PC-9 (cell line): ENCODE measurements at regions not wholly inside any gene's neighbourhood (a gene's known extent, or its start where the extent isn't known, plus 50 kb on each side); places are given as distances from the start of the nearest gene placed in this dataset.

Experiments
- BruUV-seq: library from RNA; stranded (reverse); fragments of 400-500 nt; replicated peaks from 2 replicates; lab custom pipeline; 2021; lab: Mats Ljungman, UMichigan
- CTCF ChIA-PET: fragments of 300-600 bp; sonication (Branson Sonifier 250); formaldehyde crosslinking; loops from one replicate; lab custom pipeline; 2022; ENCODE audit warnings: antibody characterized with exemption; lab: Charles Lee
- POLR2A ChIA-PET: fragments of 300-600 bp; sonication (Branson Sonifier 250); formaldehyde crosslinking; loops from one replicate; lab custom pipeline; 2022; ENCODE audit warnings: antibody characterized with exemption; ENCODE audit not compliant: unreplicated experiment; lab: Charles Lee
- DNase-seq, 2 experiments: peaks; one replicate each; pipeline versions ENCODE4 v3.0.0 to v3.0.0-alpha.2; 2015 to 2022; ENCODE audit warnings: mixed read lengths in 1 of 2
- H2AFZ ChIP-seq: fragments of 200-600 bp; sonication (generic); 2 replicates; pipeline ENCODE4 v1.8.1; 2017; ENCODE audit warnings: antibody characterized with exemption
- H3F3A ChIP-seq: fragments of 200-600 bp; sonication (generic); 2 replicates; pipeline ENCODE4 v1.8.1; 2017; ENCODE audit warnings: antibody characterized with exemption, mild to moderate bottlenecking, low read depth; ENCODE audit not compliant: insufficient read depth
- H3K27ac ChIP-seq: fragments of 200-600 bp; sonication (generic); 2 replicates; pipeline ENCODE4 v1.6.1; 2016; ENCODE audit warnings: mixed run types
- H3K27me3 ChIP-seq: fragments of 200-600 bp; sonication (generic); 2 replicates; pipeline ENCODE4 v1.6.1; 2016; ENCODE audit warnings: low read depth, mixed run types; ENCODE audit not compliant: insufficient read depth
- H3K36me3 ChIP-seq: fragments of 200-600 bp; sonication (generic); 2 replicates; pipeline ENCODE4 v1.6.1; 2016; ENCODE audit warnings: low read depth, mixed run types
- H3K4me1 ChIP-seq: fragments of 200-600 bp; sonication (generic); replicated peaks from 2 replicates; pipeline ENCODE4 v1.6.1; 2016; ENCODE audit warnings: mixed run types; ENCODE audit not compliant: insufficient read depth
- H3K4me2 ChIP-seq: fragments of 200-600 bp; sonication (generic); 2 replicates; pipeline ENCODE4 v1.6.1; 2017; ENCODE audit warnings: mixed run types
- H3K4me3 ChIP-seq: fragments of 200-600 bp; sonication (generic); 2 replicates; pipeline ENCODE4 v1.6.1; 2016; ENCODE audit warnings: mixed run types
- H3K79me2 ChIP-seq: fragments of 200-600 bp; sonication (generic); 2 replicates; pipeline ENCODE4 v1.6.1; 2017; ENCODE audit warnings: low read depth, mixed run types
- H3K9me2 ChIP-seq: fragments of 200-600 bp; sonication (generic); 2 replicates; pipeline ENCODE4 v1.8.1; 2017; ENCODE audit warnings: mild to moderate bottlenecking; ENCODE audit not compliant: insufficient read depth
- H3K9me3 ChIP-seq: fragments of 200-600 bp; sonication (generic); 2 replicates; pipeline ENCODE4 v1.8.1; 2016; ENCODE audit warnings: low read depth; ENCODE audit not compliant: insufficient read depth
- H4K20me1 ChIP-seq: fragments of 200-600 bp; sonication (generic); 2 replicates; pipeline ENCODE4 v1.8.1; 2017; ENCODE audit not compliant: insufficient read depth
- CTCF ChIP-seq: fragments of 200-600 bp; sonication (generic); conservative IDR thresholded peaks from 2 replicates; pipeline ENCODE4 v1.6.1; 2017; ENCODE audit warnings: mixed run types, antibody characterized with exemption, mild to moderate bottlenecking, moderate library complexity
- EZH2 ChIP-seq: fragments of 200-600 bp; sonication (generic); IDR thresholded peaks from 2 replicates; pipeline ENCODE4 v1.8.0; 2017; ENCODE audit warnings: antibody characterized with exemption, low read depth
- intact Hi-C: fragments of 100-400 bp; cut with micrococcal nuclease; formaldehyde crosslinking; loops from one replicate; pipeline ENCODE4 v1.10.0; 2022; ENCODE audit not compliant: unreplicated experiment

- Histone ChIP-seq H3K4me2 (no peak overlapping the region), H3K79me2 (no peaks in the 10 kb centered on the region), H3F3A (no peaks in the 10 kb centered on the region), H3K36me3 (no peaks in the 10 kb centered on the region), H3K9me3 (no peaks in the 10 kb centered on the region), H3K27me3 (no peaks in the 10 kb centered on the region), H3K4me3 (no peak overlapping the region), H2AFZ (no peak overlapping the region), H3K9me2 (no peaks in the 10 kb centered on the region), H4K20me1 (no peaks in the 10 kb centered on the region), H3K27ac (no peak overlapping the region), H3K4me1 (no peaks in the 10 kb centered on the region)
- POLR2A ChIA-PET = no interaction called here
- BruUV-seq = no TSS peak
- TF ChIP-seq CTCF (no peak), EZH2 (no peak)
- CTCF ChIA-PET = no interaction called here
- no peak for DNase-seq
- intact Hi-C loops = no loop called here
Measured at GRCh38 chr18:24894880-24895279, 434.4 kb downstream of the HRH4 start.

DNA sequence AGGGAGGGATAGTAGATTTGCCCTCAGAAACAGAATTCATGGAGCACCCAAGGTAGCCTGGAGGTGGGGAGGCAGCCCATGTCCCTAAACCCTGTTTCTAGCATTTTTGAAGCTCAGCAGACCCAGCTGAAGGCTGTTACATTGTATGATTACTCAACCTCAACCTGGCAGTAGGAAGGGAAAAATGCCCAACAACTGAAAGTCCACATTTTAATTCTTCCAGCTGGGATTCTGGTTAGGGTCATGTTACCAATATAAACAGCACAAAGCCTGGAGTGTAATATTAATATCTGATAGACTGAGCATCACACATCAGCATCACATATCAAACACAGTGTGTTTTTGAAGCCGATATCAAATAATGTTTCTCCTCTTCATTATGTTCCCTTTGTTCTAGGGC, 437.0 kb downstream of the HRH4 start:
- intact Hi-C loops = no loop called here
- Histone ChIP-seq H3K4me3 (no peak overlapping the region), H4K20me1 (no peaks in the 10 kb centered on the region), H3K27ac (no peak overlapping the region), H3K27me3 (no peaks in the 10 kb centered on the region), H2AFZ (no peak overlapping the region), H3K4me1 (no peaks in the 10 kb centered on the region), H3K4me2 (no peak overlapping the region), H3K79me2 (no peaks in the 10 kb centered on the region), H3K36me3 (no peaks in the 10 kb centered on the region), H3F3A (no peaks in the 10 kb centered on the region), H3K9me3 (no peaks in the 10 kb centered on the region), H3K9me2 (no peaks in the 10 kb centered on the region)
- TF ChIP-seq EZH2 = no peak
- no peak for TF ChIP-seq CTCF
- ChIA-PET CTCF (no interaction called here), POLR2A (no interaction called here)
- no peak for DNase-seq
- BruUV-seq = no TSS peak

GRCh38 chr18:24910221-24910620, 441.7 kb downstream of the ZNF521 start:
- POLR2A ChIA-PET = no interaction called here
- H3K4me1 ChIP-seq = no peaks in the 10 kb centered on the region
- no peaks in the 10 kb centered on the region for H4K20me1 ChIP-seq
- DNase-seq = no peak
- H3K4me2 ChIP-seq = no peak overlapping the region
- no peaks in the 10 kb centered on the region for H3K79me2 ChIP-seq
- CTCF ChIA-PET = no interaction called here
- no peaks in the 10 kb centered on the region for H3F3A ChIP-seq
- H3K27ac ChIP-seq = no peak overlapping the region
- H2AFZ ChIP-seq = no peak overlapping the region
- H3K4me3 ChIP-seq = no peak overlapping the region
- intact Hi-C loops = no loop called here
- H3K9me2 ChIP-seq = no peaks in the 10 kb centered on the region
- no peaks in the 10 kb centered on the region for H3K9me3 ChIP-seq
- no peaks in the 10 kb centered on the region for H3K27me3 ChIP-seq
- H3K36me3 ChIP-seq = no peaks in the 10 kb centered on the region
- TF ChIP-seq CTCF (no peak), EZH2 (no peak)
- BruUV-seq = no TSS peak
